Upper lobe of left lung (tissue), 4 donors: ENCODE measurements at regions not wholly inside any gene's neighbourhood (a gene's known extent, or its start where the extent isn't known, plus 50 kb on each side); places are given as distances from the start of the nearest gene placed in this dataset.

Source experiments
- EP300 ChIP-seq, 4 donors: sonication (generic); formaldehyde crosslinking; IDR thresholded peaks; one replicate each; pipeline ENCODE4 v1.5.1; 2017; ENCODE audit warnings: antibody characterized with exemption in 4 of 4, control low read depth in 2 of 4
- POLR2A ChIP-seq, 4 donors: fragments of 450-650 bp; IDR thresholded peaks; one replicate each; pipeline ENCODE4 v1.5.1; 2016 to 2017; ENCODE audit warnings: antibody characterized with exemption in 4 of 4, mild to moderate bottlenecking in 2 of 4
- POLR2AphosphoS5 ChIP-seq, 2 donors: sonication (generic); formaldehyde crosslinking; IDR thresholded peaks; one replicate each; pipeline ENCODE4 v1.5.1; 2017; ENCODE audit warnings: antibody characterized with exemption in 2 of 2
- TF ChIP-seq, protein P1 (sequence below), 6 experiments: fragments of 450-650 bp in 4 of 6; fragments of 200-600 bp in 2 of 6; sonication (generic) in 2 of 6; IDR thresholded peaks; one replicate each; pipeline ENCODE4 v1.5.1; 2016 to 2019; ENCODE audit warnings: antibody characterized with exemption in 6 of 6

DNA sequence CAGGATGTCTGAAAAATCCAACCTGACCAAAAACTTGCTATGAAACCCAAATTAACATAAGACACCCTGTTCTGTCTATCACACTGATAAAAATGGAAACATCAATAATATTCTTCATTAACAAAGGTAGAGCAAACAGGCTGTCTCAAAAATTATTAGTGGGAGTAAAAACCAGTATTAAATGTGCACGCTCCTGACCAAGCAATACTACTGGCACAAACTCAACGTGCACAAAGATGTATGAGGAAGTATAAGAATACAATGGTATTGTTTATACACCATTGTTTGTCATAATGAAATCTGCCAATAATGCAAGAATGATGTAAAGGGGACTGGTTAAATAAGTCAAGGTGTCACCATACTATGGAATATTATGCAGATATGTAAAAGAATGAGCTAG lies 288.5 kb downstream of the MN1 start:
- no peak for TF ChIP-seq EP300 (IDR thresholded peaks at IDR 0.05)
- TF ChIP-seq, protein P1, sequence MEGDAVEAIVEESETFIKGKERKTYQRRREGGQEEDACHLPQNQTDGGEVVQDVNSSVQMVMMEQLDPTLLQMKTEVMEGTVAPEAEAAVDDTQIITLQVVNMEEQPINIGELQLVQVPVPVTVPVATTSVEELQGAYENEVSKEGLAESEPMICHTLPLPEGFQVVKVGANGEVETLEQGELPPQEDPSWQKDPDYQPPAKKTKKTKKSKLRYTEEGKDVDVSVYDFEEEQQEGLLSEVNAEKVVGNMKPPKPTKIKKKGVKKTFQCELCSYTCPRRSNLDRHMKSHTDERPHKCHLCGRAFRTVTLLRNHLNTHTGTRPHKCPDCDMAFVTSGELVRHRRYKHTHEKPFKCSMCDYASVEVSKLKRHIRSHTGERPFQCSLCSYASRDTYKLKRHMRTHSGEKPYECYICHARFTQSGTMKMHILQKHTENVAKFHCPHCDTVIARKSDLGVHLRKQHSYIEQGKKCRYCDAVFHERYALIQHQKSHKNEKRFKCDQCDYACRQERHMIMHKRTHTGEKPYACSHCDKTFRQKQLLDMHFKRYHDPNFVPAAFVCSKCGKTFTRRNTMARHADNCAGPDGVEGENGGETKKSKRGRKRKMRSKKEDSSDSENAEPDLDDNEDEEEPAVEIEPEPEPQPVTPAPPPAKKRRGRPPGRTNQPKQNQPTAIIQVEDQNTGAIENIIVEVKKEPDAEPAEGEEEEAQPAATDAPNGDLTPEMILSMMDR (IDR thresholded peaks at IDR 0.05): no peak
- TF ChIP-seq POLR2A (IDR thresholded peaks at IDR 0.05): no peak
- no peak for TF ChIP-seq POLR2AphosphoS5 (IDR thresholded peaks at IDR 0.05)
